SKM-1 treated with dmso at 0.1 percent for 144 hours (cell line): ENCODE measurements at regions not wholly inside any gene's neighbourhood (a gene's known extent, or its start where the extent isn't known, plus 50 kb on each side); places are given as distances from the start of the nearest gene placed in this dataset.
"Not testable (repeated sequence)": the region's sequence is repeated elsewhere in the genome, so short reads cannot be mapped to it uniquely, and the experiment has no call there.

Source experiments
- DNase-seq: peaks from one replicate; lab custom pipeline; 2025; ENCODE audit not compliant: unreplicated experiment; lab: John Stamatoyannopoulos, UW

DNA sequence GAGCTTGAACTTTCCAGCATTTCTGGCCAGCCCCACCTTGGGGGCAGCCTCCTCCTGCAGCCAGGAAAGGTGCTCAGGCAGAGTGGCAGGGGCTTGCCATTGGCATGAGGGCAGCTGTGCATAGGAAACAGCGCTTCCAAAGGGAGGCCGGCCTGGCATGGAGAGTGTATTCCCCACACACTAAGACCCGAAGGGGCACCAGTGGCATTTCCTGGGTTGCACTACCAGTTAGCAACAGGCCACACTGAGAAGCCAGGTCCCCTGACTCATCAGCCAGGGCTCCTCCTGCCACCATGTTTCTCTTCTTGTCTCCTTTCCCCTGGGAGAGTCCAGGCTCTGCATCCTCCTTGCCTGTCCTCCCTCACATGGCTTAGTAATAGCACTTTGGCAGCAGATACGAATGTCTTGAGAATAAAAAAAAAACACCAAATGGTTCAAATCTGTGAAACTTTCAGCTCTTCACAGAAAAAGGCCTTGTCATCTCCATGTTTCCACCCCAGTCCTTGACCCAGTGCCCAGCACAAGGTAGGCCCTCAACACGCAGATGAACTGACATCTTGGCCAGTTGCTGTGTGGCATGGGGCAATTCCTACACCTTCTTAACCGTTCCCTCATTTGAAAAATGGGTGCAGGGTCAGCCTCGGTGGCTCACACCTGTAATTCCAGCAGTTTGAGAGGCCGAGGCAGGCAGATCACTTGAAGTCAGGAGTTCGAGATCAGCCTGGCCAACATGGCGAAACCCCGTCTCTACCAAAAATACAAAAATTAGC, 180.4 kb downstream of the SMAD6 start:
- no peak for DNase-seq

DNA sequence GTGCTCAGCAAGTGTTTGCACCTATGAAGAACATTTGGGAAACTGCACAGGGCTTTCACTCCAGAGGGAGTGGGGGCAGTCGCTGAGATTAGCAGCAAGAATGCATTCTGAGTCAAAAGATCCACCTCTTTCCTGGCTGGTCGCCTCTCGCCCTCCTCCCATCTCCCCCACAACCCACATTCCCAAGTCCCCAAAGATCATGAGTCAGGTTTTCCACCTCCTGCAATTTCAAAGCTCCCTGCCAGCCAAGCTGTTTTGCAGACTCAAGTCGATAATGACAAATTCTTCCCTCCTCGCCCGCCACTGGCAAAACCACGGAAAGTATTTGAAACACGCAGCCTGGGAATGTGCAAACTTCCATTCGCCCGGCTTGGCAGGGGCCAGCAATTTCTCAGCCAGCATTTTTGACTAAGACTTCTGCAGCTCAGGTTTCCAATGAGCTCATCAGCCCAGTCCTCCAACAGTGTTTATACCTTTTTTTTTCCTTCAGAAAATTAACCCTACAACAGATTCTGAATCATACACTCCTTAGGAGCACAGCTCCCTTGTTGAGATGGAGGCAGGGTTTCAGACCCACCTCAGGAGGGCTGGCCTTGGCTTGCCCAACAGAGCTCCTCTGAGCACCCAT, 181.4 kb downstream of the SMAD6 start:
- DNase-seq = no peak

DNA sequence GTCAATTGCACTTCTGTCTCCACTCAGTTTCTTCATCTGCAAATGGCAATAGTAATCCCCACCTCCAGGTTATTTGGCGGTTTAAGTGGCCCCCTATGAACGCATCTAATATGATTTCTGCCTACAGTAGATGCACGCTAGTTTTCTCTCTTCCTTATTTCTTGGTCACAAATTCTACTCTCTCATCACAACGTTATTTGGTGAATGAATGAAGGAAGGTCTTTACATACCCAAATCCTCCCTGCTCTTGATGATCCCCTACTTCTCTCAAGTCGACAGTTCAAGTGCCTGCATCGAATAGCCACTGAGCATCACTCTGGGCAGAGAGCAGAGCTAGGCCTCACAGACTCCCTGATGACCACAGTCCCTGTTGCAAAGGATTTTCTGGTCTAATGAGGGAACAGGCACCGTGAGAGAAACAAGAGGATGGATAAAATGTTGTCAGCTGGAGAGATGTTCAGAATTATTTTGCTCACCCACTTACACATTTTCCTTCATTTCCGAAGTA, 181.2 kb upstream of the SMAD3 start:
- no peak for DNase-seq

DNA sequence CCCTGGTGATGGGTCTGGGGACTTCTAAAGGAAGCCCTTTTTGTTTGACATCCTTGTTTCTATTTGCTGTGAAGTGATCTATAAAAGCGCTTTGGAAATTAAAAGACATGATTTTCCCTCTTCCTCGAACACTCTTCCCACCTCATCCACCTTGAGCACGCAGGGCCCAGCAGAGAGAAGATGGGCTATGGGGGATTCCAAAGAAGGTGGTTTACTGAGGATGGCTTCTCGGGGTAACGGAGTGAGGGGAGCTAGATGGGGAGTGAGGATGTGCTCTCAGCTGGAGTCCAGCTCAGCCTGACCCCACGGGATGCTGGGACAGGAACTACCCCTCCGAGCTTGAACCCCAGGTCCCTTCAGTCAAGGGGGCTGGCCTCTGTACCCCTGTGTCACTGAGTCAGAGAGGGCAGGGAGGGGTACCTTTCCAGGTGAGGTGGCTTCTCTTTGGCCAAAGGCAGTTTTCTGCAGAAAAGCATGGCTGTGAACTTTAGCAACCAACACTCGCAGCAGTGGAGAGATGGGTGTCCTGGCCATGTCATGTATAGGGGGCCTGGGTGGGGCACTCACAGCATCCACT, 180.7 kb upstream of the SMAD3 start:
- no peak for DNase-seq

DNA sequence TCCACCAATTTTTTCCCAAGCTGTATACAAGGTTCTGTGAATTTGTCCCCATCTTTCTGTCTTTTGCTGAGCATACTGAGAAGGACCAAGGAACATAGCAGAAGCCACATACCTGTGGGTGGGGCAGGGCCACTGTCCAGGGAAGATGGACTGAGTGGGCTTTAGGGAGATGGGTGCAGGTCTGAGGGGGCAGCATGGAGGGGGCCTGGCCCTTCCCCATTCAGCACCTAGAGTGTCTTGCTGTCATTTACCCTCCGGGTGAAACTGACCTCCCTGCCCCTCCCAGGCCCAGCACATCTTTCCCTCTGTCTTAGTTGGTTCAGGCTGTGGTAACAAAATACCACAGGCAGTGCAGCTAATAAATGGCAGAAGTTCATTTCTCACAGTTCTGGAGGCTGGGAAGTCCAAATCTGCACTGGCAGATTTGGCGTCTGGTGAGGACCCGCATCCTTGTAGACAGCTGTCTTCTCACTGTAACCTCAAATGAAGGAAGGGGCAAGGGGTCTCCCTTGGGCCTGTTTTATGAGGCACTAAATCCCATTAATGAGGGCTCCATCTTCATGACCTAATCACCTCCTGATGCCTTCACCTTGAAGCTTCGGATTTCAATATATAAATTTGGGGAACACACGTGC, 180.0 kb upstream of the SMAD3 start:
- no peak for DNase-seq

DNA sequence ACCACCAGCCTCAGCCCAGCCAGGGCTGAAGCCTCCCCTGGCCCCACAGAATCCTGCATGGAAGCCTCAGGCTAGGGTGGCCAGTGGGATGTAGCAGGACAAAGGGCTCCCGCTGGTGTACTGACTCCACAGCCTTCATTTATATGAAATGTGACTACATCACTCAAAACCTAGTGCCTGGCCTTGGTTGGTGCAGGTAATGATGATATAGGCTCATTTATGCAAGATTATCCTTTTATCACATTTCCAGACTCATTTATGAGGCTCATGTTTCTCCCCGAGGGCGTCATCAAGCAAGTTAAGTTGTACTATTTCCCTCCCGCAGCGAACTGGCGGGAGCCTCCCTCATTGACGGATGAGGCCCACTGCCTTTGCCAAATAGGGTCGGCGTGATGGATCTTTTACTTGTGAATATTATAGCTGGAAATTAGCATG, 179.1 kb upstream of the SMAD3 start:
- no peak for DNase-seq

DNA sequence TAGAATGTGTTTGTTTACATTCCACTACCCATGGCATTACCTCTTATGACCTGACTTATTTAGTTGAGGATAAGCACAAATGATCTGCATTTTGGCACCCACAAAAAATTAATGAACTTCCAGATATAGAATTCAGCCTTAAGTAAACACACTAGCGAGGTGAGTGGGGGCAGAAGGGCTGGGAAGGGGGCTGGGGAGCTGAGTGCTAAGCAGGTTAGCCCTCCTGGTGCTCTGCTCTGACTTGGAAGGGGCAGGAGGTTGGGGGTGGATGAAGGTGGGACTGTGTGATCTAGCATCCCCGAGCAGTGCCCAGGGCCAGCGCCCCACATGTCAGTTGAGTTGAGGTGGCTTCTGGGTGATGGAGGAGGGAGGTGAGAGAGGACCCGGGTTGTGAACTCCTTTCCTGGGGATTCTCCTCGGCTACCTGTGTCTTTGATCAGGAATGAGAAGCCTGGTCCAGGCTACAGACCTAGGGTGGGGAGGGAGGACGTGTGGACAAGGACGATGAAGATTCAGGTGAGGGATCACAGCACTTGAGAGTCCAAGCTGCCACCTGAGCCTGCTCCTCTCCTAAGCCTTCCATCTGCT, 178.6 kb upstream of the SMAD3 start:
- DNase-seq = no peak

DNA sequence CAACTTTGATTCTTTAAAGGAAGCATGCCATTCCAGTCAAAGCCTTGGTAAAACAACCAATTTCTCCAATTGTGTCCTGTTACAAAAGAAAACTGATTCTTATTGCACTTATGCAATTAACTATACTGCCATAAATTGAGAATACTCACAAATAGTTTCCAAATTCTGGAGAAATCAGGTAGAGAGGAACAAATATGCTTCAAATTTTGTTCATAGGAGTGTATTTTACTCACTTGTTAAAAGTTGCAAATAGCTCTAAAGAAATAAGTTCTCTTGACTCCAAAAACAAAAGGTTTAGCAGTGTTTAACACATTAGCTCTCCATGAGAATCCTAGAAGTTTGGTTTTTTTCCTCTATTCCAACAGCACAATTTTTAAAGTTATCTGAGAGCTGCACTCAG, 176.1 kb upstream of the SMAD3 start:
- not testable (repeated sequence) for DNase-seq

DNA sequence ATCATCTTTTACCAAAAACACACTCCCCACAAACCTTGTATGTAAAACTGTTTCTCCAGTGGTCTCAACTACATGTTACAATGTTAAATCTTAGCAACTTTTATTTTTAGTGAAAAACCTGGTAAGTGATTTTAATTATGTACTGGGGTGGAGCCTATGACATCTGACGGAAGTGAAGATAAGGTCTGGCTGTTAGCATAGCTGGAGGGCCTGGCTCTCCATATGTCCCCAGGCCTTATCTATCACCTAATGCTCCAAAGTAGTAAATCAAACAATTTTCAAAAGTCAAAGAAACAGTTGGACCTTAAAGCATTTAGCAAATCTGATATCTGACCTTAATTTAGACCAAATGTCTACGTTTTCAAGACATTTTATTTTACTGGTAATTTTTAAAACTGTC, 173.6 kb upstream of the SMAD3 start:
- no peak for DNase-seq

DNA sequence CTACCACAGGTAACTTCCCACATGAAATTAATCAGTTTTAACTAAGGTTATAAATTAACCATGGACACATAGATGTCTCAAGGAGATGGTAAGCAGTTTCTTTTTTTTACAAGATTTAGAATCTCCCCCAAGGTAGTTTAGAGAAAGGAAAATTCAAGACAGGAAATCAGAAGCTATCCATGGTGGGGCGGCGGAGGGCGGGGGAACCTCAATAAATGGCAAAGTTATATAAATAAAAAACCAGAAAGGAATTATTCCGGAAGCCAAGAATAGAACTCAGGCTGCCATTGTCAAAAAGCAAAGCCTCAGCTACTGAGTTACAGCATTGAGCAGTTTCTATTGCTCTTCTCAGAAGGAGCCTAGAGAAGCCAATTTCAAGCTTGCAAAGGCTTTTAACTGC, 172.1 kb upstream of the SMAD3 start:
- no peak for DNase-seq

DNA sequence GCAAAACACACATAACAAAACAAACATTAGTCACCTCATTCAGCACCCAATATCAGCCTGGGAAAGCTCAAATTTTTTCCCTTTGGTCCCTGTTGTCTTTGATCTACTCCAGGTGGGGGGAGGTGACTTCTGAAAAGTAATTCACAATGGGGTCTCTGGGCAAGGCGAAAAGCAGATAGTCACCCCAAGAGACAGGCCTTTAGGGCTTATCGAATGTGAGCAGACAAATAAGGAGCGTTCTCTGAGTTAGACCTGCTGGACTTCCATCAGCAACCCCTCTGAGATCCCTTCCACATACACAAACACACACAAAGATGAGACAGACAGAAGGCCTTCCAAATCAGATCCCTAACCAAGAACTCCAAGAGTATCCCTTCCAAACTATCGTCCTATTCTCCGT, 171.0 kb upstream of the SMAD3 start:
- no peak for DNase-seq

DNA sequence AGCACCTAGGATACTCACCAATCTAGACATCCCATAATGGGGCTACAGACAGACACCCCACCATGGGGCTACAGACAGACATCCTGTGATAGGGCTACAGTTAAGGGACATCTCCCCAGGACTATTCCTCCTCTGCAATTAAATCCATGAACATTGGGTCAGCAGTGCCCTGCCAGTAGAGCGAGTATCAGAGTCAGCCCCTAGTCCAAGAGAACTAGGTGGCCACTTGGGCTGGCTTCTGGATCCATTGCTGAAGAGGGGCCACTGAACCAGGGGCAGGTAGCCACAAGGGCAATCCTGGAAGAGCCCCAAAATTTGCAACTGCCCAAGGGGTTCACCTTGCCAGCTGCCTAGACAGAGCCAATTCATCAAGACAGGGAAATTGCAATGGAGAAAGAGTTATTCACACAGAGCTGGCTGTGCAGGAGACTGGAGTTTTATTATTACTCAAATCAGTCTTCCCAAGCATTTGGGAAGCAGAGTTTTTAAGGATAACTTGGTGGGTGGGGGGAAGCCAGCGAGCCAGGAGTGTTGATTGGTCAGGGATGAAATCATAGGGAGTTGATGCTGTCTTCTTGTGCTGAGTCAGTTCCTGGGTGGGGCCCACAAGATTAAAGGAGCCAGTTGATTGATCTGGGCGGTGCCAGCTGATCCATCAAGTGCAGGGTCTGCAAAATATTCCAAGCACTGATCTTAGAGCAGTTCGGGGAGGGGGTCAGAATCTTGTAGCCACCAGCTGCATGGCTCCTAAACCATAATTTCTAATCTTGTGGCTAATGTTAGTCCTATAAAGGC, 170.2 kb upstream of the SMAD3 start:
- no peak for DNase-seq

DNA sequence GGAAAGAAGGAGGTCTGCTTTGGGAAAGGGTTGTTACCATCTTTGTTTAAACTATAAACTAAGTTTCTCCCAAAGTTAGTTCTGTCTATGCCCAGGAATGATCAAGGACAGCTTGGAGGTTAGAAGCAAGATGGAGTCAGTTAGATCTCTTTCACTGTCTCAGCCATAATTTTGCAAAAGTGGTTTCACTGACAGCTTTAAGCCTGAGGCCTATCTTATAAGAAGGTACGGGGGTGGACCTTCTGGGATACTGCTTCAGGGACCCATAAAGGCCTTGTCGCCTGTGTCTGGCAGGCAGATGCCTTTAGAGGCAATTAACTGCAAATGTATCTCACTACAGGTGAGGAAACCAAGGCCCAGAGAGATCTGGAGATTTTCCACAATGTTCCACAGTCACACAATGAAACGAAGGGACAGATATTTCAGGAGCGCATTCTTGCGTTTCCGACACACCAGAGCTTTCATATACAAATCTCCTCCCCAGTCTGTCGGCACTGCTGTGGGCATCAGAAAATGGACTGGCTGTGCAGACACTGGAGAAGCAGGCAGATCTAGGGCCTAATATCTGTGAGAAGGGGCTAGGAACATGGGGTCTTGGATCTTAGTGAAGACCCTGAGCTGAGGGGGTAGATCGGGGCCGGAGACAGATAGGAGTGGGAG, 169.5 kb upstream of the SMAD3 start:
- no peak for DNase-seq

DNA sequence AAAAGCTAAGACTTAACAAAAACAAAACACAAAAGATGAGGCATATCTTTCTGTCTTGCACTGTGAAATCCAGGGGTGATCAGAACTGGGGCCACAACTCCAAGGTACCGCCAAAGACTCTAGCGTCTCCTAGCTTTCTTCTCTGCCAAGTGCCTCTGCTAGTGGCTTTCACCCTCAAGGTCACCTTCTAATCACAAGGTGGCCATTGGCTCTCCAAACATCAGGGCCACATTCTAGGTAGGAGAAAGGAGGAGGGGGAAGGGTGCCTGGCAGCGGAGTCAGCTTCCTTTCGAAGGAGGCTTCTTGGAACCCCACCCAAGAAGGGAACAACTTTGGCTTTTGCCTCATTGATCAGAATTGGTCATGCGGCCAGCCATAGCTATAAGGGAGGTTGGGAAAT, 168.8 kb upstream of the SMAD3 start:
- no peak for DNase-seq

DNA sequence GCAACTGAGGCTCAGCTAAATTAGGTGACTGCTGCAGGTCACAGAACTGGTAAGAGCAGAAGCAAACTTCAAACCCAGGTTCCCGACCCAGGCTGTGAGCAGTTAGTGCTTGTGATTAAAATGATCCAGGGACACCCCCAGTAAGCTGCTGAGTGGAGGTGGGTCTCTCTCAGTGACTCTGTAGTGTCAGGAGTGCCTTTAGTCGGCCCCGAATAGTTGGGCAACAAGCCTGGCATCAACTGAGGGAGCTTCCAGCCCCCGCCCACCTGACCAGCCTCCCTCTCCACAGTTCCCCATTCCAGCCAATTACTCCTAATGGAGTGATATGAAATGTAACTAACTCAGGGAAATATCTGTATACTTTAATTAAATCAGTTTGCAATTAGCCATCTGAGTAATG, 168.0 kb upstream of the SMAD3 start:
- no peak for DNase-seq

DNA sequence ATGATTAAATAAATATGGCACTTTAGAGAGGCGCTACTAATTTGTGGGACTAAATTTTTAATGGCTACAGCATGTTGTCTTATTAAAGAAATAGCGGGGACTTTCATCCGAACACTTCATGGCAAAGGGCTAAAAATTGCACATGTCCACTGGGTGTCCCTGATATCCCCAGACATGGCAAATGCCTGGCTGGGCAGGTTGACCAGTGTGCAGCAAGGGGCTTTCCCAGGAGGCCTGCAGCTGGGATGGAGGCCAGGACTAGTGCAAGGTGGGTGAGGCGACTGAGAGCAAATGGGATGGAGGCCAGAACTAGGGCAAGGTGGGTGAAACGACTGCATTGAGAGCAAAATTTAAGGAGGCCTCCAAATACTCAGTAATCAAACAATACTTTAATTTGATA, 167.4 kb upstream of the SMAD3 start:
- no peak for DNase-seq

DNA sequence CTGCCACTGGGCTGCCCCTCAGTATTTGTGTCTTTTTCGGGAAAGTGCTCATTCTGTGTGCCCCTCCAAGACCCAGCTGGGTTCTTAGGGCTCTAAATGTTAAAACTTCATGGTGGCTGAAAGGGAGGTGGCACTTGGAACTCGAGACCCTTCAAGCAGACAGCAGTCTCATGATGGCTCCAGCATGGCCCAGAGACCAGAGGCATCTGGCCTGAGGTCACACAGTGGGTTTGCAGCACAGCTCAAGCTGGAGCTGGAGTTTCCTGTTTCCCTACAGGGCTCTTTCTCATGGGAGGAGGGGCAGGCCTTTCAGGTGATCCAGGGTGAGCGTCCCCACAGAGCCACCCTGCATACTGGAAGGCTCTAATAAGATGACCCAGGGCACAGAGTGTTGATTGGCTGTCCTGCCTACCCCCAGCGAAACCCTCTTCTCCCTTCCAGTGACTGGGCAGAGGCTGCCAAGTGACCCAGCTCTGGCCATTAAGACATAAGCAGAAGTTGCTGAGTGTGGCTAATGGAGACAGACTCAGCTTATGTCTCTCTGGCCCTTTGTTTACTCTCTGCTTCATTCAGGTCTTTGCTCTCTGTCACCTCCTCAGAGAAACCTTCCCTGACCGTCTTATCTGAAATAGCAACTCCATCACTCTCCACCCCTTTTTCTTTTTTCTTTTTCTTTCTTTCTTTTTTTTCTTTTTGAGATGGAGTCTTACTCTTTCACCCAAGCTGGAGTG, 166.6 kb upstream of the SMAD3 start:
- no peak for DNase-seq

DNA sequence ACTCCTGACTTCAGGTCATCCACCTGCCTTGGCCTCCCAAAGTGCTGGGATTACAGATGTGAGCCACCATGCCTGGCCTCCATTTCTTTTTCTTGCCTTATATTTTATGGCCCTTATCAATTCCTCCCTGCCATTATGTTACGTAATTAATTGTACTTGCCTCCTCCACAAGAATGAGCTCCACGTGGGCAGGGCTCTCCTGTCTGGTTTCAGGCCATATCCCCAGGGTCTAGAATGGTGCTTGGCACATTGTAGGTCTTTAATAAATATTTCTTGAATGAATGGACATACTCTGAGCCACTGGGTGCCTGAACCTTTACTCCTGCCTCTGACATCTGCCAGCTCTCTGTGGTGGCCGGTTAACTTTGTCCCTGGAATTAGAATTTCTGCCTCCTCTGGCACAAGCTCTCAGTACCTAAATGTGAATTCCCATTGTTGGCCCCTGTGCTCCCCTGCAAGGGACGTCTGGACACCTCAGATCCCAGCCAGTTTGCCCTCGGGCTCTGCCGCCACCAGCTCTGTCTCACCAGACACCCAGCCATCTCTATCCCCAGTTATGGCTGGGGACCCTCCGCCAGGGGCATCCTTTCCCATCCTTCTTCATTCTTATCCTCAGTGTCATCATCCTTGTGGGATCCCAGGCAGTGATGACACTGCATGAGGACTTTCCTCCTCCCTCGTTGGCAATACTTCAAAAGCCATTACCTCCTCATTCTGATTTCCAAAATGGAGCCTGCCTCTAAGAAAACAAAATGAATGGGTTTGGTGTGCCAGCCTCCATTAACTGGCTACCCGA, 165.6 kb upstream of the SMAD3 start:
- DNase-seq = no peak
